OCI-LY3 (cell line): ENCODE measurements at regions not wholly inside any gene's neighbourhood (a gene's known extent, or its start where the extent isn't known, plus 50 kb on each side); places are given as distances from the start of the nearest gene placed in this dataset.

Source experiments
- EZH2phosphoT487 ChIP-seq: fragments of 200-600 bp; shearing (Covaris generic); IDR thresholded peaks from 2 replicates; pipeline ENCODE4 v1.6.1; 2018; ENCODE audit warnings: antibody characterized with exemption, mixed run types, low read depth
- TF ChIP-seq, protein P1 (sequence below): fragments of 200-600, 300-600 bp; sonication (generic); IDR thresholded peaks from 2 replicates; pipeline ENCODE4 v1.5.1; 2014; ENCODE audit warnings: antibody characterized with exemption, low read length, low read depth

DNA sequence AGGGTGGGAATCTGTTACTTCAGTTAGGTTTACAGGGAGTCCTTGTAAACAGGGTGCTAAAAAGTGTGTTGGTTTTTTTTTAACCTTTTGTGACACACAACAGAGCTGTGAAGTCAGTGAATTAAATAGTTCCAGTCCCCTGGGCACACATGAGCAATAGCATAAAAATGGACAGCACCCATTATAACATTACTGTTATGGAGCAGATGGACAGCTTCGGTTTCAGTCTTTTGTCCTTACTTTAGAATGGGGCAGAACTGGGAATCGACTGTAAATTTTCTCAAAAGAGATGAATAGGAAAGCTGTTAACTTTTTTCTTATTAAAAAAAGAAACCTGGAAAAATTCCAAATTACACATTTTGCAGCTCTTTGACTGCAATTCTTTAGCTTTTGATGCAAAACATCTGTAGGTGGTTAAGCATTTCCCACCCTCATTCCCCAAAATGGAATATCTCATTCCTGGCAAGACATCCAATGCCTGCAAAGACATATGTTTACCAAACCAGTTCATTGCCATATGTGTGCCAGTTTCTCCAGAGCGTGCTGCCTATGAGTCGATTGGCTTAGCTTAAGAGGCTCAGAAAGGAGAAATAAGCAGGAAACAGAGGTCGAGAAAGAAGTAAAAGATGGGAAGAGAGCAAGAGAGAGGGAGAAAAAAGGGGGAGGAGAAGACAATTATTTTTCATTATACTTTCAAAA is 212.3 kb upstream of the TMEM161B start:
- TF ChIP-seq, protein P1, sequence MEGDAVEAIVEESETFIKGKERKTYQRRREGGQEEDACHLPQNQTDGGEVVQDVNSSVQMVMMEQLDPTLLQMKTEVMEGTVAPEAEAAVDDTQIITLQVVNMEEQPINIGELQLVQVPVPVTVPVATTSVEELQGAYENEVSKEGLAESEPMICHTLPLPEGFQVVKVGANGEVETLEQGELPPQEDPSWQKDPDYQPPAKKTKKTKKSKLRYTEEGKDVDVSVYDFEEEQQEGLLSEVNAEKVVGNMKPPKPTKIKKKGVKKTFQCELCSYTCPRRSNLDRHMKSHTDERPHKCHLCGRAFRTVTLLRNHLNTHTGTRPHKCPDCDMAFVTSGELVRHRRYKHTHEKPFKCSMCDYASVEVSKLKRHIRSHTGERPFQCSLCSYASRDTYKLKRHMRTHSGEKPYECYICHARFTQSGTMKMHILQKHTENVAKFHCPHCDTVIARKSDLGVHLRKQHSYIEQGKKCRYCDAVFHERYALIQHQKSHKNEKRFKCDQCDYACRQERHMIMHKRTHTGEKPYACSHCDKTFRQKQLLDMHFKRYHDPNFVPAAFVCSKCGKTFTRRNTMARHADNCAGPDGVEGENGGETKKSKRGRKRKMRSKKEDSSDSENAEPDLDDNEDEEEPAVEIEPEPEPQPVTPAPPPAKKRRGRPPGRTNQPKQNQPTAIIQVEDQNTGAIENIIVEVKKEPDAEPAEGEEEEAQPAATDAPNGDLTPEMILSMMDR: no peak
- TF ChIP-seq EZH2phosphoT487: no peak
